ENCODE measurements at regions not wholly inside any gene's neighbourhood (a gene's known extent, or its start where the extent isn't known, plus 50 kb on each side); places are given as distances from the start of the nearest gene placed in this dataset.

DNA sequence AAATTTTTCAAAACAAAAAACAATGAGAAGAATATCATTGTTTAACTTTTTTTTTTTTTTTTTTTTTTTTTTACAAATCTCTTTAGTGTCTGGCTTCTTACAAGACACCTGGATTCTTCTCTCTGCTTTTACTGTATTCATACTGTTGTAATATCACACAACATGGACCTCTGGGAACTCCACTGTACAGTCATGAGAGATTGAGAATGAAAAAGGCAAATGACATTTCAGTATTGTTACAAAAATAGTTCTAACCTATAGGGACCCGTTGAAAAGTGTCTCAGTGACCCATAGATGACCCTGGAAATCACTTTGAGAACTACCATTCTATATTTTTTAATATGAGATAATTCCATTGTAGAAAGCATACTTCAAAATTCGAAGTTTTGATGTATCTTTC, 124.4 kb downstream of the SLIT2 start:
- Histone ChIP-seq H3K4me3 (ENCODE audit: low read depth, low read length) (no peak overlapping the region), H3K27me3 (ENCODE audit: control insufficient read depth, insufficient read depth, low read length) (no peaks in the 10 kb centered on the region), H3K4me1 (ENCODE audit: control insufficient read depth, insufficient read depth, low read length, poor library complexity, severe bottlenecking) (no peaks in the 10 kb centered on the region), H3K36me3 (ENCODE audit: control insufficient read depth, insufficient read depth, low read length) (no peaks in the 10 kb centered on the region), H3K9me3 (ENCODE audit: control insufficient read depth in 2 of 2, low read length in 2 of 2) (peaks cover 0 to 2% of the 10 kb centered on the region in 2 experiments), H3K27ac (ENCODE audit: insufficient read depth, low read length, poor library complexity, severe bottlenecking) (no peak overlapping the region)
- no peaks in the 10 kb centered on the region for H3K36me3 Mint-ChIP-seq
- ATAC-seq (ENCODE audit: low read depth in 2 of 2): no peak
- H3K27me3 Mint-ChIP-seq: no peaks in the 10 kb centered on the region
- no peaks in the 10 kb centered on the region for H3K4me1 Mint-ChIP-seq
- H3K27ac Mint-ChIP-seq: no peak overlapping the region
- no peak overlapping the region for H3K4me3 Mint-ChIP-seq
- peaks cover 0 to 11% (median 4%) of the 10 kb centered on the region in 7 donors for H3K9me3 Mint-ChIP-seq
- no peak for DNase-seq

DNA sequence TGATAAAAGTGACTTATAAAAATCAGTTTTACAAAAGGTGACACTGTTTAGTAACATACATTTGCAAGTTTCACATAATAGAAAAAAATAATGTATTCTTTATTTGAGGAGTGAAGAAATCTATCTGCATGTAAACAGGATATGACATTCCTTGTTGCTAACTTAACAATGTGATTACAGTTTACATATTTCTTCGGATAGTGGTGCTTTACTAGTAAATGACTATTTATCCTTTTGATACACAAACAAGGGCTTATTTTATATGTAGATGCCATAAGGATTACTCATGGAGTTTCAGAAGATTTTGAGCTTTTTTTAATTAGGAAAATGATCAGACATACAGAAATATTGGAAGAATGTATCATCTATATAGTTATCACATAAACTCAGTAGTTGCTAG, 126.5 kb downstream of the SLIT2 start:
- no peaks in the 10 kb centered on the region for H3K27me3 Mint-ChIP-seq
- H3K4me1 Mint-ChIP-seq: no peaks in the 10 kb centered on the region
- no peak for DNase-seq
- ATAC-seq (ENCODE audit: low read depth in 2 of 2): no peak
- Histone ChIP-seq H3K27ac (ENCODE audit: insufficient read depth, low read length, poor library complexity, severe bottlenecking) (no peak overlapping the region), H3K9me3 (ENCODE audit: control insufficient read depth in 2 of 2, low read length in 2 of 2) (no peaks in the 10 kb centered on the region), H3K4me3 (ENCODE audit: low read depth, low read length) (no peak overlapping the region), H3K4me1 (ENCODE audit: control insufficient read depth, insufficient read depth, low read length, poor library complexity, severe bottlenecking) (no peaks in the 10 kb centered on the region), H3K36me3 (ENCODE audit: control insufficient read depth, insufficient read depth, low read length) (no peaks in the 10 kb centered on the region), H3K27me3 (ENCODE audit: control insufficient read depth, insufficient read depth, low read length) (no peaks in the 10 kb centered on the region)
- peaks cover 0 to 9% (median 3%) of the 10 kb centered on the region in 7 donors for H3K9me3 Mint-ChIP-seq
- no peaks in the 10 kb centered on the region for H3K36me3 Mint-ChIP-seq
- H3K4me3 Mint-ChIP-seq: no peak overlapping the region
- no peak overlapping the region for H3K27ac Mint-ChIP-seq

GRCh38 chr4:20381005-20381404, 129.3 kb downstream of the SLIT2 start:
- Mint-ChIP-seq H3K9me3 (peaks cover 0 to 9% (median 0%) of the 10 kb centered on the region in 7 donors), H3K27me3 (no peaks in the 10 kb centered on the region), H3K27ac (no peak overlapping the region), H3K4me3 (no peak overlapping the region), H3K36me3 (no peaks in the 10 kb centered on the region), H3K4me1 (no peaks in the 10 kb centered on the region)
- H3K4me1 ChIP-seq (ENCODE audit: control insufficient read depth, insufficient read depth, low read length, poor library complexity, severe bottlenecking): no peaks in the 10 kb centered on the region
- no peaks in the 10 kb centered on the region for H3K27me3 ChIP-seq (ENCODE audit: control insufficient read depth, insufficient read depth, low read length)
- DNase-seq (no peak), ATAC-seq (ENCODE audit: low read depth in 2 of 2) (no peak)
- H3K27ac ChIP-seq (ENCODE audit: insufficient read depth, low read length, poor library complexity, severe bottlenecking): no peak overlapping the region
- no peak overlapping the region for H3K4me3 ChIP-seq (ENCODE audit: low read depth, low read length)
- H3K36me3 ChIP-seq (ENCODE audit: control insufficient read depth, insufficient read depth, low read length): no peaks in the 10 kb centered on the region
- H3K9me3 ChIP-seq (ENCODE audit: control insufficient read depth in 2 of 2, low read length in 2 of 2): no peaks in the 10 kb centered on the region

- Mint-ChIP-seq H3K4me1 (no peaks in the 10 kb centered on the region), H3K36me3 (no peaks in the 10 kb centered on the region), H3K9me3 (peaks cover 0 to 9% (median 1%) of the 10 kb centered on the region in 7 donors), H3K27me3 (no peaks in the 10 kb centered on the region), H3K4me3 (no peak overlapping the region), H3K27ac (no peak overlapping the region)
- Histone ChIP-seq H3K27me3 (ENCODE audit: control insufficient read depth, insufficient read depth, low read length) (no peaks in the 10 kb centered on the region), H3K9me3 (ENCODE audit: control insufficient read depth in 2 of 2, low read length in 2 of 2) (no peaks in the 10 kb centered on the region), H3K27ac (ENCODE audit: insufficient read depth, low read length, poor library complexity, severe bottlenecking) (no peak overlapping the region), H3K4me1 (ENCODE audit: control insufficient read depth, insufficient read depth, low read length, poor library complexity, severe bottlenecking) (no peaks in the 10 kb centered on the region), H3K36me3 (ENCODE audit: control insufficient read depth, insufficient read depth, low read length) (no peaks in the 10 kb centered on the region), H3K4me3 (ENCODE audit: low read depth, low read length) (no peak overlapping the region)
- DNase-seq (no peak), ATAC-seq (ENCODE audit: low read depth in 2 of 2) (no peak)
Measured at GRCh38 chr4:20383283-20383682, 131.6 kb downstream of the SLIT2 start.

DNA sequence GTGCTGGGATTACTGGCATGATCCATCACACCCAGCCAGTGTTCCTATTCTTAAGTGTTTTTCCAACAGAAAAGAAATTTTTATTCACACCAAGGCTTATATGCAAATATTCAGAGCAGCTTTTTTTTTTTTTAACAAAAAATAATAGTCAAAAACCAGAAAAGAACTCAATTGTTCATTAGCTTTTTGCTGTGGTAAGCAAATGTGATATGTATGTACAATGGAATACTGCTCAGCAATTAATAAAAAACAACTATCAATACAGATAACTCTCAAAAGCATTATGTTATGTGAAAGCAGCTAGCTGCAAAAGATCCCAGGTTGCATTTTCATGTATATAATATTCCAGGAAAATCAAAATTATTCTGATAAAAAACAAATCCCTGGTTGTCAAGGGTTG, 132.3 kb downstream of the SLIT2 start:
- H3K4me3 Mint-ChIP-seq: no peak overlapping the region
- no peaks in the 10 kb centered on the region for H3K9me3 ChIP-seq (ENCODE audit: control insufficient read depth in 2 of 2, low read length in 2 of 2)
- H3K36me3 ChIP-seq (ENCODE audit: control insufficient read depth, insufficient read depth, low read length): no peaks in the 10 kb centered on the region
- no peaks in the 10 kb centered on the region for H3K27me3 ChIP-seq (ENCODE audit: control insufficient read depth, insufficient read depth, low read length)
- DNase-seq (no peak), ATAC-seq (ENCODE audit: low read depth in 2 of 2) (no peak)
- no peaks in the 10 kb centered on the region for H3K36me3 Mint-ChIP-seq
- no peak overlapping the region for H3K27ac Mint-ChIP-seq
- H3K4me1 ChIP-seq (ENCODE audit: control insufficient read depth, insufficient read depth, low read length, poor library complexity, severe bottlenecking): no peaks in the 10 kb centered on the region
- peaks cover 0 to 9% (median 1%) of the 10 kb centered on the region in 7 donors for H3K9me3 Mint-ChIP-seq
- no peaks in the 10 kb centered on the region for H3K27me3 Mint-ChIP-seq
- H3K27ac ChIP-seq (ENCODE audit: insufficient read depth, low read length, poor library complexity, severe bottlenecking): no peak overlapping the region
- H3K4me3 ChIP-seq (ENCODE audit: low read depth, low read length): no peak overlapping the region
- H3K4me1 Mint-ChIP-seq: no peaks in the 10 kb centered on the region

DNA sequence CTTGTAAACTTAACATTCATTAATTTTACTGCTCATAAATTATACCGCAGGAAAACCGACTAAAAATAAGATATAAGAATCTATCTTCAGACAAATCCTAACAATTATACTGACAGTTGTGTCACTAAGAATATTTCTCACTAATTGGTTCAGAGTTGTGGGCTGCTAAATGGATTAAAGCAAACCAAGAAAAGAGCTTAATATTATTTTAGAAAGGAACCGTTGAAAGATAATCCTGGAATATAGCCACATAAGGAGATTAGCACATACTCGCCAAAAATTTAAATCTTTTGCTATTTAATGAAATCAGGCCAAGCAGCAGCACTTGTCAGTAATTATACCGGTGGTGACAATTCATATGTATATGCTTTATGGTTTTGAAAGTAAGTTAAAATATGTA, 132.8 kb downstream of the SLIT2 start:
- Mint-ChIP-seq H3K9me3 (peaks cover 0 to 9% (median 0%) of the 10 kb centered on the region in 7 donors), H3K27ac (no peak overlapping the region), H3K4me1 (no peaks in the 10 kb centered on the region), H3K27me3 (no peaks in the 10 kb centered on the region), H3K36me3 (no peaks in the 10 kb centered on the region), H3K4me3 (no peak overlapping the region)
- ATAC-seq (ENCODE audit: low read depth in 2 of 2) (no peak), DNase-seq (no peak)
- Histone ChIP-seq H3K9me3 (ENCODE audit: control insufficient read depth in 2 of 2, low read length in 2 of 2) (no peaks in the 10 kb centered on the region), H3K27ac (ENCODE audit: insufficient read depth, low read length, poor library complexity, severe bottlenecking) (no peak overlapping the region), H3K27me3 (ENCODE audit: control insufficient read depth, insufficient read depth, low read length) (no peaks in the 10 kb centered on the region), H3K36me3 (ENCODE audit: control insufficient read depth, insufficient read depth, low read length) (no peaks in the 10 kb centered on the region), H3K4me3 (ENCODE audit: low read depth, low read length) (no peak overlapping the region), H3K4me1 (ENCODE audit: control insufficient read depth, insufficient read depth, low read length, poor library complexity, severe bottlenecking) (no peaks in the 10 kb centered on the region)

DNA sequence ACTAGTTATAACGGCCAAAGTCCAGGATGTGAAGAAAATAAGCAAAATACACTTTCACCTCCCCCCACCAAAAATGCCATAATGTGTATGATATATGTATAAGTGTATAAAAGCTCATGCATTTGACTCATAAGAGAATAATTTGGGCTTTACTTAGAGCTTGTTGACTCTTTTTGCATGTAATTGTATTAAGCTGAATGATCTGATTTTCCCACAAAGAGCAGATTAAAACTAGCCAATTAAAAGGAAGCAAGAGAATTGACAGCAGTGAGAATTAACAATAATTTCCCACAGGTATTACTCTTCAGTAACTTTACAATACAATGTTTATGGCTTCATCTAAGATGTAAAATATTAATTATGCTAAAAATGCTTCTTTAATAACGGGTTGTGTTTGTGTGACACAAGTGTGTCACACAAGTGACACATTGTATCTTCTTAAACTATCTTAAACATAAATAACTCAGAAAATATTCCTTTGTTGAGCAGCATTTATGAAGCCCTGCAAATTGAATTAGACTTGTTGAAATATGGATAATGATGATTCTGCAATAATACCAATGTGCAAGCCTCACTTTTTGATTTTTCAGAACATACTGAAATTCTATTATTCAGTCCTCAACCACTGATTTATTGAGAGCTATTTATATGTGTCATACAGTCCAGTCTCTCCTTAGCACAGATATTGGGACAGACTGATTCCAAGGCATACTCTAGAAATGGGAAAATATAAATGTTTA, 134.5 kb downstream of the SLIT2 start:
- H3K4me3 Mint-ChIP-seq: no peak overlapping the region

GRCh38 chr4:20386906-20387305, 135.2 kb downstream of the SLIT2 start:
- DNase-seq: no peak
- H3K9me3 Mint-ChIP-seq: peaks cover 0 to 2% (median 0%) of the 10 kb centered on the region in 7 donors
- H3K36me3 Mint-ChIP-seq: no peaks in the 10 kb centered on the region
- no peaks in the 10 kb centered on the region for H3K4me1 Mint-ChIP-seq
- ATAC-seq (ENCODE audit: low read depth in 2 of 2): no peak
- H3K27ac Mint-ChIP-seq: no peak overlapping the region
- H3K9me3 ChIP-seq (ENCODE audit: control insufficient read depth in 2 of 2, low read length in 2 of 2): no peaks in the 10 kb centered on the region
- H3K4me1 ChIP-seq (ENCODE audit: control insufficient read depth, insufficient read depth, low read length, poor library complexity, severe bottlenecking): no peaks in the 10 kb centered on the region
- H3K27me3 ChIP-seq (ENCODE audit: control insufficient read depth, insufficient read depth, low read length): no peaks in the 10 kb centered on the region
- no peak overlapping the region for H3K4me3 Mint-ChIP-seq
- H3K27ac ChIP-seq (ENCODE audit: insufficient read depth, low read length, poor library complexity, severe bottlenecking): no peak overlapping the region
- no peaks in the 10 kb centered on the region for H3K36me3 ChIP-seq (ENCODE audit: control insufficient read depth, insufficient read depth, low read length)
- H3K27me3 Mint-ChIP-seq: no peaks in the 10 kb centered on the region
- no peak overlapping the region for H3K4me3 ChIP-seq (ENCODE audit: low read depth, low read length)

More for the DNA sequence above, 134.5 kb downstream of the SLIT2 start:
- Histone ChIP-seq H3K4me1 (ENCODE audit: control insufficient read depth, insufficient read depth, low read length, poor library complexity, severe bottlenecking) (no peaks in the 10 kb centered on the region), H3K9me3 (ENCODE audit: control insufficient read depth in 2 of 2, low read length in 2 of 2) (no peaks in the 10 kb centered on the region), H3K36me3 (ENCODE audit: control insufficient read depth, insufficient read depth, low read length) (no peaks in the 10 kb centered on the region), H3K4me3 (ENCODE audit: low read depth, low read length) (no peak overlapping the region), H3K27ac (ENCODE audit: insufficient read depth, low read length, poor library complexity, severe bottlenecking) (no peak overlapping the region), H3K27me3 (ENCODE audit: control insufficient read depth, insufficient read depth, low read length) (no peaks in the 10 kb centered on the region)
- H3K9me3 Mint-ChIP-seq: peaks cover 0 to 1% (median 0%) of the 10 kb centered on the region in 7 donors
- no peaks in the 10 kb centered on the region for H3K4me1 Mint-ChIP-seq
- H3K36me3 Mint-ChIP-seq: no peaks in the 10 kb centered on the region
- no peak overlapping the region for H3K27ac Mint-ChIP-seq
- ATAC-seq (ENCODE audit: low read depth in 2 of 2): no peak
- no peak for DNase-seq
- no peaks in the 10 kb centered on the region for H3K27me3 Mint-ChIP-seq
